HepG2 (cell line): ENCODE measurements at regions not wholly inside any gene's neighbourhood (a gene's known extent, or its start where the extent isn't known, plus 50 kb on each side); places are given as distances from the start of the nearest gene placed in this dataset.

Source experiments
- ATAC-seq: fragments of 200-7000 bp; cut with Tn5 transposase; 3 replicates; pipeline ENCODE4 v1.9.1; 2020; ENCODE audit warnings: mild to moderate bottlenecking, moderate library complexity
- BruUV-seq: library from RNA; stranded (reverse); fragments of 400-500 nt; replicated peaks from 2 replicates; lab custom pipeline; 2021; lab: Mats Ljungman, UMichigan
- CTCF ChIA-PET: fragments of 300-600 bp; formaldehyde crosslinking; extraction: SDS; loops from one replicate; lab custom pipeline; 2021; ENCODE audit warnings: low total read pairs, inconsistent platforms, low intra/inter-chr PET ratio; lab: Yijun Ruan, JAX
- POLR2A ChIA-PET: fragments of 350-600 bp; sonication (Branson Sonifier 250); formaldehyde crosslinking; loops from one replicate; lab custom pipeline; 2020; ENCODE audit warnings: antibody characterized with exemption, inconsistent platforms; lab: Yijun Ruan, JAX
- DNase-seq: peaks from one replicate; pipeline ENCODE4 v3.0.0-alpha.2; 2015; ENCODE audit warnings: low spot score
- FAIRE-seq: peaks from 3 replicates; lab custom pipeline; 2011; peaks lifted over from hg19 to GRCh38; lab: Jason Lieb, UNC
- H2AFZ ChIP-seq: one replicate; pipeline ENCODE4 v1.6.1; 2011; ENCODE audit warnings: low read length, inconsistent platforms
- H3K27ac ChIP-seq: fragments of 300-600 bp; 3 replicates; pipeline ENCODE4 v1.8.0; 2011; ENCODE audit warnings: mixed run types, mild to moderate bottlenecking, mixed read lengths, low read length, inconsistent platforms; ENCODE audit not compliant: insufficient read depth; ENCODE audit errors: extremely low read length
- H3K27me3 ChIP-seq, 2 experiments: fragments of 200-600 bp in 1 of 2; 2 replicates in 1 of 2; 3 replicates in 1 of 2; pipeline versions ENCODE4 v1.6.0 to v1.8.0; 2011; ENCODE audit warnings: low read length in 2 of 2, mild to moderate bottlenecking in 2 of 2, moderate library complexity in 2 of 2, inconsistent platforms in 1 of 2; ENCODE audit not compliant: insufficient read depth in 2 of 2, control insufficient read depth in 1 of 2
- H3K36me3 ChIP-seq, 2 experiments: fragments of 200-600 bp in 1 of 2; replicated peaks in 1 of 2; 2 replicates in 1 of 2; 3 replicates in 1 of 2; pipeline versions ENCODE4 v1.5.1 to v1.8.0; 2011; ENCODE audit warnings: low read length in 2 of 2, inconsistent platforms in 1 of 2; ENCODE audit not compliant: insufficient read depth in 2 of 2, control insufficient read depth in 1 of 2
- H3K4me1 ChIP-seq: 2 replicates; pipeline ENCODE4 v1.5.1; 2012; ENCODE audit warnings: low read length, inconsistent platforms; ENCODE audit not compliant: insufficient read depth
- H3K4me2 ChIP-seq: 2 replicates; pipeline ENCODE4 v1.6.0; 2011; ENCODE audit warnings: low read depth, low read length, inconsistent platforms
- H3K4me3 ChIP-seq, 3 experiments: fragments of 200-600 bp in 1 of 3; sonication (generic), shearing (Covaris generic) in 1 of 3; replicated peaks in 1 of 3; 2 replicates each; pipeline ENCODE4 v1.5.1; 2011 to 2016; ENCODE audit warnings: low read length in 3 of 3, inconsistent platforms in 2 of 3, low read depth in 2 of 3, mild to moderate bottlenecking in 2 of 3, control low read depth in 1 of 3, mixed read lengths in 1 of 3; ENCODE audit not compliant: insufficient read depth in 1 of 3
- H3K79me2 ChIP-seq: one replicate; pipeline ENCODE4 v1.6.1; 2011; ENCODE audit warnings: low read length, inconsistent platforms; ENCODE audit not compliant: insufficient read depth
- H3K9ac ChIP-seq: 2 replicates; pipeline ENCODE4 v1.6.0; 2011; ENCODE audit warnings: mild to moderate bottlenecking, low read depth, low read length, inconsistent platforms; ENCODE audit not compliant: insufficient read depth
- H3K9me3 ChIP-seq: 2 replicates; pipeline ENCODE4 v1.5.1; 2012; ENCODE audit warnings: mild to moderate bottlenecking, low read length
- H4K20me1 ChIP-seq: 2 replicates; pipeline ENCODE4 v1.6.0; 2011; ENCODE audit warnings: inconsistent platforms, mild to moderate bottlenecking, low read length, moderate library complexity; ENCODE audit not compliant: insufficient read depth
- CHCHD3 ChIP-seq: sonication (generic); formaldehyde crosslinking; IDR thresholded peaks from 2 replicates; pipeline ENCODE4 v1.8.0; 2022; ENCODE audit warnings: mild to moderate bottlenecking, missing genetic modification reagents, moderate library complexity
- HMGXB4 ChIP-seq, 2 experiments: sonication (generic) in 1 of 2; formaldehyde crosslinking in 1 of 2; IDR thresholded peaks; 2 replicates each; pipeline versions ENCODE4 v1.4.0 to v1.6.1; 2018 to 2020; ENCODE audit warnings: missing genetic modification reagents in 2 of 2, borderline replicate concordance in 1 of 2, low read depth in 1 of 2, mild to moderate bottlenecking in 1 of 2, missing biosample characterization in 1 of 2
- HOXA7 ChIP-seq: sonication (generic); formaldehyde crosslinking; IDR thresholded peaks from 2 replicates; pipeline ENCODE4 v1.8.1; 2022; ENCODE audit warnings: mild to moderate bottlenecking, missing genetic modification reagents, moderate library complexity
- NAIF1 ChIP-seq: sonication (generic); formaldehyde crosslinking; IDR thresholded peaks from 2 replicates; pipeline ENCODE4 v1.5.0; 2020; ENCODE audit warnings: mild to moderate bottlenecking, missing genetic modification reagents, borderline replicate concordance
- PLRG1 ChIP-seq: fragments of 450-650 bp; conservative IDR thresholded peaks from 2 replicates; pipeline ENCODE4 v1.6.1; 2016
- RORA ChIP-seq: sonication (generic); formaldehyde crosslinking; IDR thresholded peaks from 2 replicates; pipeline ENCODE4 v1.5.0; 2020; ENCODE audit warnings: mild to moderate bottlenecking, missing genetic modification reagents, moderate library complexity
- SMARCE1 ChIP-seq: fragments of 450-650 bp; IDR thresholded peaks from 2 replicates; pipeline ENCODE4 v1.6.1; 2017; ENCODE audit warnings: borderline replicate concordance
- SOX6 ChIP-seq, 2 experiments: fragments of 450-650 bp in 1 of 2; sonication (generic) in 1 of 2; formaldehyde crosslinking in 1 of 2; IDR thresholded peaks; 2 replicates each; pipeline versions ENCODE4 v1.4.0 to v1.6.1; 2017 to 2020; ENCODE audit warnings: antibody characterized with exemption in 1 of 2, mild to moderate bottlenecking in 1 of 2, missing genetic modification reagents in 1 of 2
- TEAD2 ChIP-seq: sonication (generic); formaldehyde crosslinking; IDR thresholded peaks from 2 replicates; pipeline ENCODE4 v1.9.0; 2021; ENCODE audit warnings: missing genetic modification reagents
- THAP9 ChIP-seq: sonication (generic); formaldehyde crosslinking; IDR thresholded peaks from 2 replicates; pipeline ENCODE4; 2020; ENCODE audit warnings: missing genetic modification reagents, mild to moderate bottlenecking, borderline replicate concordance
- ZBTB21 ChIP-seq: sonication (generic); formaldehyde crosslinking; IDR thresholded peaks from 2 replicates; pipeline ENCODE4 v1.4.0; 2020; ENCODE audit warnings: missing genetic modification reagents
- ZNF678 ChIP-seq: sonication (generic); formaldehyde crosslinking; IDR thresholded peaks from 2 replicates; pipeline ENCODE4 v1.4.0; 2020; ENCODE audit warnings: mild to moderate bottlenecking, missing genetic modification reagents
- in situ Hi-C: cut with HindIII; loops from 2 replicates; pipeline ENCODE4 v1.10.0; 2017; ENCODE audit warnings: low pct_unique_long_range_greater_than_20kb; ENCODE audit not compliant: extremely low pct_ligation_motif_present
- intact Hi-C: fragments of 100-400 bp; cut with micrococcal nuclease; formaldehyde crosslinking; loops from one replicate; pipeline ENCODE4 v1.10.0; 2022; ENCODE audit not compliant: unreplicated experiment
- TF ChIP-seq, protein P1 (sequence below): sonication (generic); formaldehyde crosslinking; IDR thresholded peaks from 2 replicates; pipeline ENCODE4 v1.4.0; 2020; ENCODE audit warnings: mild to moderate bottlenecking, missing genetic modification reagents

- ATAC-seq = no peak
- Histone ChIP-seq H3K9ac (no peak overlapping the region), H3K36me3 (no peaks in the 10 kb centered on the region), H3K9me3 (no peaks in the 10 kb centered on the region), H3K27me3 (peaks cover 0 to 25% of the 10 kb centered on the region in 2 experiments; a peak in 4 of 5 replicates), H3K27ac (no peak overlapping the region), H4K20me1 (no peaks in the 10 kb centered on the region), H3K4me3 (no peak overlapping the region), H3K4me1 (no peaks in the 10 kb centered on the region), H3K4me2 (no peak overlapping the region), H3K79me2 (no peaks in the 10 kb centered on the region), H2AFZ (no peak overlapping the region)
- ChIA-PET CTCF (no interaction called here), POLR2A (no interaction called here)
- in situ Hi-C loops = no loop called here
- no TSS peak for BruUV-seq
- no peak for DNase-seq
- FAIRE-seq = no peak
- intact Hi-C loops = no loop called here
- TF ChIP-seq SOX6 (IDR thresholded peaks at IDR 0.05) = no peak
- no peak for TF ChIP-seq SOX6 (CRISPR knock-in tag; IDR thresholded peaks at IDR 0.05)
- TF ChIP-seq PLRG1 = no peak
- TF ChIP-seq RORA = no peak
- TF ChIP-seq TEAD2 = no peak
- TF ChIP-seq CHCHD3 (CRISPR knock-in tag) = no peak
- TF ChIP-seq, protein P1, sequence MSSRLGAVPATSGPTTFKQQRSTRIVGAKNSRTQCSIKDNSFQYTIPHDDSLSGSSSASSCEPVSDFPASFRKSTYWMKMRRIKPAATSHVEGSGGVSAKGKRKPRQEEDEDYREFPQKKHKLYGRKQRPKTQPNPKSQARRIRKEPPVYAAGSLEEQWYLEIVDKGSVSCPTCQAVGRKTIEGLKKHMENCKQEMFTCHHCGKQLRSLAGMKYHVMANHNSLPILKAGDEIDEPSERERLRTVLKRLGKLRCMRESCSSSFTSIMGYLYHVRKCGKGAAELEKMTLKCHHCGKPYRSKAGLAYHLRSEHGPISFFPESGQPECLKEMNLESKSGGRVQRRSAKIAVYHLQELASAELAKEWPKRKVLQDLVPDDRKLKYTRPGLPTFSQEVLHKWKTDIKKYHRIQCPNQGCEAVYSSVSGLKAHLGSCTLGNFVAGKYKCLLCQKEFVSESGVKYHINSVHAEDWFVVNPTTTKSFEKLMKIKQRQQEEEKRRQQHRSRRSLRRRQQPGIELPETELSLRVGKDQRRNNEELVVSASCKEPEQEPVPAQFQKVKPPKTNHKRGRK (CRISPR knock-in tag) = no peak
- TF ChIP-seq HOXA7 = no peak
- no peak for TF ChIP-seq ZNF678 (CRISPR knock-in tag)
- no peak for TF ChIP-seq HMGXB4 (CRISPR knock-in tag; IDR thresholded peaks at IDR 0.05; ENCODE audit: borderline replicate concordance in 1 of 2, low read depth in 1 of 2)
- no peak for TF ChIP-seq NAIF1 (CRISPR knock-in tag)
- TF ChIP-seq SMARCE1 = no peak
- TF ChIP-seq ZBTB21 (CRISPR knock-in tag) = no peak
- no peak for TF ChIP-seq THAP9 (CRISPR knock-in tag)
- TF ChIP-seq, all 625 proteins: peak for 0
Measured at GRCh38 chr2:172153757-172154156, 51.1 kb upstream of the DLX2 start.
